IMR-90 (cell line): ENCODE measurements at regions not wholly inside any gene's neighbourhood (a gene's known extent, or its start where the extent isn't known, plus 50 kb on each side); places are given as distances from the start of the nearest gene placed in this dataset.

Experiments
- ATAC-seq: fragments of 200-7000 bp; cut with Tn5 transposase; 2 replicates; pipeline ENCODE4 v1.9.1; 2020; ENCODE audit warnings: low read depth, mild to moderate bottlenecking, moderate library complexity
- BruUV-seq: library from RNA; stranded (reverse); fragments of 400-500 nt; replicated peaks from 2 replicates; lab custom pipeline; 2021; lab: Mats Ljungman, UMichigan
- CTCF ChIA-PET: fragments of 300-600 bp; formaldehyde crosslinking; extraction: SDS; loops from one replicate; lab custom pipeline; 2021; ENCODE audit warnings: antibody characterized with exemption; lab: Yijun Ruan, JAX
- POLR2A ChIA-PET: fragments of 300-600 bp; sonication (Branson Sonifier 250); formaldehyde crosslinking; loops from one replicate; lab custom pipeline; 2022; ENCODE audit warnings: antibody characterized with exemption; ENCODE audit not compliant: unreplicated experiment; lab: Charles Lee
- DNase-seq: peaks from one replicate; pipeline ENCODE4 v3.0.0; 2013
- H2AFZ ChIP-seq: replicated peaks from 2 replicates; pipeline ENCODE3; 2013; ENCODE audit warnings: low read length, mild to moderate bottlenecking; ENCODE audit not compliant: poor library complexity
- H2AK5ac ChIP-seq: 2 replicates; pipeline ENCODE4 v1.6.1; 2013; ENCODE audit warnings: low read depth, low read length, inconsistent platforms
- H2AK9ac ChIP-seq: replicated peaks from 2 replicates; pipeline ENCODE3; 2013; ENCODE audit warnings: mild to moderate bottlenecking, low read depth, low read length, moderate library complexity; ENCODE audit not compliant: poor library complexity
- H2BK120ac ChIP-seq: 2 replicates; pipeline ENCODE4 v1.6.1; 2013; ENCODE audit warnings: low read depth, low read length, inconsistent platforms
- H2BK15ac ChIP-seq: 3 replicates; pipeline ENCODE4 v1.6.1; 2013; ENCODE audit warnings: low read depth, low read length, inconsistent platforms
- H2BK20ac ChIP-seq: 2 replicates; pipeline ENCODE4 v1.6.1; 2013; ENCODE audit warnings: low read depth, mild to moderate bottlenecking, inconsistent platforms, low read length, moderate library complexity
- H2BK5ac ChIP-seq: 2 replicates; pipeline ENCODE4 v1.6.1; 2013; ENCODE audit warnings: mild to moderate bottlenecking, low read depth, low read length, inconsistent platforms; ENCODE audit not compliant: poor library complexity, severe bottlenecking
- H3K14ac ChIP-seq: replicated peaks from 2 replicates; pipeline ENCODE4 v1.6.1; 2013; ENCODE audit warnings: low read depth, low read length, inconsistent platforms
- H3K18ac ChIP-seq: 2 replicates; pipeline ENCODE4 v1.6.1; 2013; ENCODE audit warnings: low read depth, low read length, control low read depth
- H3K23ac ChIP-seq: 2 replicates; pipeline ENCODE4 v1.6.1; 2013; ENCODE audit warnings: low read depth, low read length, inconsistent platforms
- H3K27ac ChIP-seq: 2 replicates; pipeline ENCODE4 v1.5.1; 2013; ENCODE audit warnings: mild to moderate bottlenecking, control low read depth, low read length; ENCODE audit not compliant: insufficient read depth
- H3K27me3 ChIP-seq: 2 replicates; pipeline ENCODE4 v1.6.1; 2013; ENCODE audit warnings: low read length; ENCODE audit not compliant: control insufficient read depth, insufficient read depth
- H3K36me3 ChIP-seq: 2 replicates; pipeline ENCODE4 v1.6.1; 2013; ENCODE audit warnings: low read length, mixed read lengths; ENCODE audit not compliant: control insufficient read depth, insufficient read depth
- H3K4ac ChIP-seq: 2 replicates; pipeline ENCODE4 v1.6.1; 2013; ENCODE audit warnings: low read depth, low read length, inconsistent platforms
- H3K4me1 ChIP-seq: 2 replicates; pipeline ENCODE4 v1.6.1; 2013; ENCODE audit warnings: low read length, mixed read lengths; ENCODE audit not compliant: control insufficient read depth, insufficient read depth
- H3K4me2 ChIP-seq: 2 replicates; pipeline ENCODE4 v1.6.1; 2013; ENCODE audit warnings: low read depth, mild to moderate bottlenecking, control low read depth, low read length, moderate library complexity
- H3K4me3 ChIP-seq: 2 replicates; pipeline ENCODE4 v1.5.1; 2013; ENCODE audit warnings: low read depth, mild to moderate bottlenecking, control low read depth, low read length, moderate library complexity; ENCODE audit not compliant: insufficient read depth
- H3K56ac ChIP-seq: 2 replicates; pipeline ENCODE4 v1.6.1; 2013; ENCODE audit warnings: low read length, inconsistent platforms; ENCODE audit not compliant: insufficient read depth; ENCODE audit errors: extremely low read depth
- H3K79me1 ChIP-seq, 2 experiments: 2 replicates each; pipeline ENCODE4 v1.6.1; 2013; ENCODE audit warnings: low read length in 2 of 2, inconsistent platforms in 1 of 2, low read depth in 1 of 2
- H3K9ac ChIP-seq: 2 replicates; pipeline ENCODE4 v1.6.1; 2013; ENCODE audit warnings: low read depth, low read length, control low read depth
- H3K9me1 ChIP-seq: 2 replicates; pipeline ENCODE4 v1.6.1; 2013; ENCODE audit warnings: low read length, inconsistent platforms; ENCODE audit not compliant: insufficient read depth
- H3K9me3 ChIP-seq: 2 replicates; pipeline ENCODE4 v1.6.1; 2013; ENCODE audit warnings: low read length; ENCODE audit not compliant: control insufficient read depth, insufficient read depth
- H4K20me1 ChIP-seq: 2 replicates; pipeline ENCODE4 v1.6.1; 2013; ENCODE audit warnings: low read length, inconsistent platforms; ENCODE audit not compliant: insufficient read depth
- H4K5ac ChIP-seq: 2 replicates; pipeline ENCODE4 v1.6.1; 2013; ENCODE audit warnings: mild to moderate bottlenecking, low read depth, low read length, control low read depth
- H4K8ac ChIP-seq, 2 experiments: 2 replicates each; pipeline ENCODE4 v1.6.1; 2013; ENCODE audit warnings: low read depth in 2 of 2, low read length in 2 of 2, control low read depth in 1 of 2, inconsistent platforms in 1 of 2
- H4K91ac ChIP-seq: 2 replicates; pipeline ENCODE4 v1.6.1; 2013; ENCODE audit warnings: low read depth, low read length, inconsistent platforms; ENCODE audit not compliant: insufficient read depth
- BHLHE40 ChIP-seq: fragments of 150-350 bp; IDR thresholded peaks from 2 replicates; pipeline ENCODE4 v1.6.1; 2016; ENCODE audit warnings: mild to moderate bottlenecking, low read depth, low read length
- CEBPB ChIP-seq: IDR thresholded peaks from 2 replicates; pipeline ENCODE4 v1.6.1; 2012; ENCODE audit warnings: low read depth, low read length, improper control_type of control experiment
- CHD1 ChIP-seq: IDR thresholded peaks from 2 replicates; pipeline ENCODE4 v1.6.1; 2012; ENCODE audit warnings: low read depth, low read length, improper control_type of control experiment
- CTCF ChIP-seq: conservative IDR thresholded peaks from 2 replicates; pipeline ENCODE4 v1.5.1; 2012; ENCODE audit warnings: mild to moderate bottlenecking, low read depth, low read length, improper control_type of control experiment
- FOS ChIP-seq: fragments of 150-350 bp; IDR thresholded peaks from 2 replicates; pipeline ENCODE4 v1.6.1; 2016; ENCODE audit warnings: low read depth, low read length
- MAFK ChIP-seq: IDR thresholded peaks from 2 replicates; pipeline ENCODE4 v1.6.1; 2012; ENCODE audit warnings: low read depth, low read length, improper control_type of control experiment
- MAZ ChIP-seq: IDR thresholded peaks from 2 replicates; pipeline ENCODE4 v1.6.1; 2012; ENCODE audit warnings: low read depth, mild to moderate bottlenecking, low read length, improper control_type of control experiment, moderate library complexity, borderline replicate concordance
- MXI1 ChIP-seq: IDR thresholded peaks from 2 replicates; pipeline ENCODE4 v1.6.1; 2012; ENCODE audit warnings: low read depth, mild to moderate bottlenecking, low read length, moderate library complexity, borderline replicate concordance
- NFE2L2 ChIP-seq: fragments of 150-350 bp; IDR thresholded peaks from 2 replicates; pipeline ENCODE4 v1.6.1; 2016; ENCODE audit warnings: low read depth, mild to moderate bottlenecking, low read length
- POLR2A ChIP-seq: IDR thresholded peaks from 2 replicates; pipeline ENCODE4 v1.6.1; 2012; ENCODE audit warnings: mild to moderate bottlenecking, low read depth, low read length
- RAD21 ChIP-seq: IDR thresholded peaks from 2 replicates; pipeline ENCODE4 v1.6.1; 2012; ENCODE audit warnings: low read length, improper control_type of control experiment
- RCOR1 ChIP-seq: IDR thresholded peaks from 2 replicates; pipeline ENCODE4 v1.6.1; 2012; ENCODE audit warnings: mild to moderate bottlenecking, low read length, improper control_type of control experiment; ENCODE audit not compliant: insufficient replicate concordance
- RFX5 ChIP-seq: IDR thresholded peaks from 2 replicates; pipeline ENCODE4 v1.8.0; 2012; ENCODE audit warnings: low read depth, mild to moderate bottlenecking, low read length, moderate library complexity
- SMC3 ChIP-seq: fragments of 150-350 bp; IDR thresholded peaks from 2 replicates; pipeline ENCODE4 v1.6.1; 2016; ENCODE audit warnings: low read depth, mild to moderate bottlenecking, antibody characterized with exemption, low read length, moderate library complexity
- USF2 ChIP-seq: fragments of 150-350 bp; IDR thresholded peaks from 2 replicates; pipeline ENCODE4 v1.6.1; 2017; ENCODE audit warnings: mild to moderate bottlenecking, antibody characterized with exemption, low read length, low read depth
- WGBS, 2 experiments: methylation state at CpG; one replicate each; pipeline versions ENCODE4 v1.1.5 to v1.1.7; 2013; ENCODE audit warnings: missing lambda C conversion rate in 2 of 2; ENCODE audit not compliant: insufficient read length in 1 of 2; ENCODE audit errors: extremely low coverage in 2 of 2; 5-methylcytosine and 5-hydroxymethylcytosine counted together
- dilution Hi-C: fragments of 300-500 bp; cut with HindIII; formaldehyde crosslinking; loops from one replicate; pipeline ENCODE4 v1.14.3; 2018; ENCODE audit warnings: low sequenced_read_pairs; ENCODE audit not compliant: unreplicated experiment
- in situ Hi-C: fragments of 300-500 bp; cut with MboI; formaldehyde crosslinking; loops from 3 replicates; pipeline ENCODE4 v1.14.3; 2019; ENCODE audit warnings: low sequenced_read_pairs, inconsistent platforms, mixed read lengths
- intact Hi-C: fragments of 100-400 bp; cut with micrococcal nuclease; formaldehyde crosslinking; loops from 2 replicates; pipeline ENCODE4 v1.10.0; 2022
- TF ChIP-seq, protein P1 (sequence below): fragments of 150-350 bp; IDR thresholded peaks from 2 replicates; pipeline ENCODE4 v1.6.1; 2016; ENCODE audit warnings: low read depth, mild to moderate bottlenecking, low read length, moderate library complexity, borderline replicate concordance

- in situ Hi-C loops = no loop called here
- Histone ChIP-seq H3K9ac (no peak overlapping the region), H3K4me3 (no peak overlapping the region), H3K27ac (no peak overlapping the region), H3K56ac (no peak overlapping the region), H2BK120ac (no peak overlapping the region), H2BK20ac (no peak overlapping the region), H2BK5ac (no peak overlapping the region), H3K79me1 (no peaks in the 10 kb centered on the region), H3K9me3 (peaks cover 5% of the 10 kb centered on the region; the same call in 1 of the 2 replicates), H3K36me3 (no peaks in the 10 kb centered on the region), H3K27me3 (no peaks in the 10 kb centered on the region), H2AFZ (no peak overlapping the region), H2AK9ac (no peak overlapping the region), H2BK15ac (no peak overlapping the region), H3K18ac (no peak overlapping the region), H2AK5ac (no peak overlapping the region), H3K23ac (no peak overlapping the region), H4K20me1 (no peaks in the 10 kb centered on the region), H4K91ac (no peak overlapping the region), H3K4ac (no peak overlapping the region), H4K5ac (no peak overlapping the region), H3K4me2 (no peak overlapping the region), H3K14ac (no peak overlapping the region), H4K8ac (no peak overlapping the region), H3K9me1 (no peaks in the 10 kb centered on the region), H3K4me1 (no peaks in the 10 kb centered on the region)
- POLR2A ChIA-PET = no interaction called here
- DNase-seq = no peak
- CTCF ChIA-PET = no interaction called here
- ATAC-seq = no peak
- no TSS peak for BruUV-seq
- TF ChIP-seq, protein P1, sequence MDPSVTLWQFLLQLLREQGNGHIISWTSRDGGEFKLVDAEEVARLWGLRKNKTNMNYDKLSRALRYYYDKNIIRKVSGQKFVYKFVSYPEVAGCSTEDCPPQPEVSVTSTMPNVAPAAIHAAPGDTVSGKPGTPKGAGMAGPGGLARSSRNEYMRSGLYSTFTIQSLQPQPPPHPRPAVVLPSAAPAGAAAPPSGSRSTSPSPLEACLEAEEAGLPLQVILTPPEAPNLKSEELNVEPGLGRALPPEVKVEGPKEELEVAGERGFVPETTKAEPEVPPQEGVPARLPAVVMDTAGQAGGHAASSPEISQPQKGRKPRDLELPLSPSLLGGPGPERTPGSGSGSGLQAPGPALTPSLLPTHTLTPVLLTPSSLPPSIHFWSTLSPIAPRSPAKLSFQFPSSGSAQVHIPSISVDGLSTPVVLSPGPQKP = no peak
- TF ChIP-seq SMC3 = no peak
- no peak for TF ChIP-seq CEBPB
- TF ChIP-seq MAZ = no peak
- no peak for TF ChIP-seq RAD21
- no peak for TF ChIP-seq USF2
- no peak for TF ChIP-seq MXI1
- no peak for TF ChIP-seq BHLHE40
- TF ChIP-seq NFE2L2 = no peak
- TF ChIP-seq CHD1 = no peak
- TF ChIP-seq POLR2A = no peak
- TF ChIP-seq CTCF = no peak
- no peak for TF ChIP-seq RFX5
- no peak for TF ChIP-seq FOS
- no peak for TF ChIP-seq RCOR1
- TF ChIP-seq MAFK = no peak
- intact Hi-C loops = no loop called here
- WGBS, 2 experiments = 60% methylated on average over 1 of the region's 7 CpGs; no CpG with 5 or more reads in 1 of the 2 experiments
- dilution Hi-C loops = no loop called here
Measured at GRCh38 chr16:61296305-61296704, 739.9 kb downstream of the CDH8 start.
